AG09309 (cell line): ENCODE measurements at regions not wholly inside any gene's neighbourhood (a gene's known extent, or its start where the extent isn't known, plus 50 kb on each side); places are given as distances from the start of the nearest gene placed in this dataset.

Experiments used
- DNase-seq: peaks from one replicate; pipeline ENCODE4 v3.0.0-alpha.2; 2010; ENCODE audit warnings: low read depth
- H3K4me3 ChIP-seq: 2 replicates; pipeline ENCODE4 v1.5.1; 2011; ENCODE audit warnings: mild to moderate bottlenecking, low read depth, low read length, moderate library complexity; ENCODE audit not compliant: control insufficient read depth
- TF ChIP-seq, protein P1 (sequence below): IDR thresholded peaks from 2 replicates; pipeline ENCODE4 v1.5.1; 2011; ENCODE audit warnings: mild to moderate bottlenecking, low read depth, low read length, inconsistent platforms; ENCODE audit not compliant: insufficient read depth, control insufficient read depth; ENCODE audit errors: missing control alignments

DNA sequence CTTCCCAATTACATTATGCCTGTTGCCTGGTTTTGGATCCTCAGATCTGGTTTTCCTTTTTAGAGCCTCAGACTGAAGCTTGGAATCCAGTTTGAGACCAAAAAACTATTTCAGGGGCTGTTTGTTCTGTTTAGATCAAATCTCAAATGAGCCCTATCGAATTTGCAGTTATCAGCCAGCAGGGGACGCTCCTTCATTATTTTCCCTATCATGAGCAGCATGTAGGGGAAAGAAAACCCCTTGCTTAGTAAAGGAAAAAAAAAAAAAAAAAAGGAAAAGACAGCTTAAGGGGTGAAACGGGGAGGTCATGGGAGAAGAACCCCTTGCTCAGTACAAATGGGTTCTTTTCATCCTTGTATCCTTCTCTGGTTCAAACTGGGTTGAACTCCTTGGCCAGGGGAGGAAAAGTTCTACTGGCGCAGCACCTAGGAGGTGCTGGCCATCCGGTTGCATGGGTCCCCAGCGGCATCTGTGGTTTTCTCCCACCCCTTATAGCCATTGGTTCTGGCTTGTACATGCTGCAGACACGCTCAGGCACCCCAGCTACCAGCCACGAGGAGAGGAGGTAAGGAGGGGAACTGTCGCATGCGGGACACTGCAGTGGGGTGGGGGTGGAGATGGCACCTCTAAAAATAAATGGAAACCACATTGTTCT lies 1375.1 kb upstream of the ALCAM start:
- TF ChIP-seq, protein P1, sequence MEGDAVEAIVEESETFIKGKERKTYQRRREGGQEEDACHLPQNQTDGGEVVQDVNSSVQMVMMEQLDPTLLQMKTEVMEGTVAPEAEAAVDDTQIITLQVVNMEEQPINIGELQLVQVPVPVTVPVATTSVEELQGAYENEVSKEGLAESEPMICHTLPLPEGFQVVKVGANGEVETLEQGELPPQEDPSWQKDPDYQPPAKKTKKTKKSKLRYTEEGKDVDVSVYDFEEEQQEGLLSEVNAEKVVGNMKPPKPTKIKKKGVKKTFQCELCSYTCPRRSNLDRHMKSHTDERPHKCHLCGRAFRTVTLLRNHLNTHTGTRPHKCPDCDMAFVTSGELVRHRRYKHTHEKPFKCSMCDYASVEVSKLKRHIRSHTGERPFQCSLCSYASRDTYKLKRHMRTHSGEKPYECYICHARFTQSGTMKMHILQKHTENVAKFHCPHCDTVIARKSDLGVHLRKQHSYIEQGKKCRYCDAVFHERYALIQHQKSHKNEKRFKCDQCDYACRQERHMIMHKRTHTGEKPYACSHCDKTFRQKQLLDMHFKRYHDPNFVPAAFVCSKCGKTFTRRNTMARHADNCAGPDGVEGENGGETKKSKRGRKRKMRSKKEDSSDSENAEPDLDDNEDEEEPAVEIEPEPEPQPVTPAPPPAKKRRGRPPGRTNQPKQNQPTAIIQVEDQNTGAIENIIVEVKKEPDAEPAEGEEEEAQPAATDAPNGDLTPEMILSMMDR: no peak
- no peak for DNase-seq

DNA sequence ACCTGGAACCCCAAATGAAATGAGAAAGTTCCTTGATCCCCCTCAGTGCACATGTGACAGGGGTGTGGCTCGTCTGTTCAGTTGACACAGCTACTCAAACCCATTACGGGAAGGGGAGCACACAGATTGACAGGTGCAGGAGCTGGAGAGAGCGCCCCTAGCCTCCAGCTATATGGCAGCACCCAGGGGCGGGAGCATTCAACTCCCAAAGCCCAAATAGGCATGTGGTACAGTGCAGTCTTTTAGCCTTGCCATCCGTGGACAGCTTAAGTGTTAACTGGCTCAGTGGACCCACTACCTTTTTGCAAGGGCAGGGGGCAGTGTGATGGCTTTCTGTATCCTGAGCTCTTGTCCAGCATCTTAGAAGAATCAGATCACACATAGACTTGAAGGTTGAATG lies 1374.2 kb upstream of the ALCAM start:
- TF ChIP-seq, protein P1: no peak
- no peak for DNase-seq
- H3K4me3 ChIP-seq: no peak overlapping the region

More for the DNA sequence above, 1375.1 kb upstream of the ALCAM start:
- H3K4me3 ChIP-seq: no peak overlapping the region

DNA sequence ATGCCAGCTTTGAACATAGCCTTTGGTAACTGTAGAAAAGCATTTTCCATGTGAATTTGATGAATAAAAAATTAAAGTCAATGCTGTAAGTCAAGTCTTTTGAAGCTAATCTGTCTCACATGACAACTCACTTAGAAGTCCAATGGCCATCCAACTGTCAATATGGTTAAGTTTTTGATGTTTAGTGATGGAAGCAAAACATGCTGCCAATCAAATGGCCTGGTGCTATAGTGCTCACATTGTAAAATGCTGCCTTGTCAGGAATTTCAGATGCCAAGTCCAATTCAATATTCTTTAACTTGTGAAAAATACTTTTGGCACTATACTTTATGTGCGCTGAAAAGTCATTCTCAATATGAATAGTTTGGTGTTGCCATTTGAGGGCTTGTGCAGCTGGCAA lies 1361.8 kb upstream of the ALCAM start:
- DNase-seq: no peak
- TF ChIP-seq, protein P1: no peak
- no peak overlapping the region for H3K4me3 ChIP-seq

DNA sequence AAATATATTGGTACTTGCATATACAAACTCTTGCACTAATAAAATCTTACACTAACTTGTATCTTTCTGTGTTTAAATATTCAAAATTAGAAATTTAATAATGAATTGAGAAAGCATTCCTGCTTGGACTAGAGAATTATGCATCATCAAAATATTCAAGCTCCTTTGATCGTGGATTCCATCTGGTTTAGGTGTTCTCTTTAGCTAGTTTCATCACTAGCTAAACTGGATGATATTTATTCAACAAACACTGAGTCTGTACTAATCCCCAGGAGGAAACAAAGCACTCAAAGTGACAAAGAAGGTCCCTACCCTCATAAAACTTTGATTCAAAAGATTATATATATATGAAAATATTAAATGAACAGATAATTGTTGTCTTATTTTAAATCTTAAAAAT lies 1360.9 kb upstream of the ALCAM start:
- no peak for DNase-seq

DNA sequence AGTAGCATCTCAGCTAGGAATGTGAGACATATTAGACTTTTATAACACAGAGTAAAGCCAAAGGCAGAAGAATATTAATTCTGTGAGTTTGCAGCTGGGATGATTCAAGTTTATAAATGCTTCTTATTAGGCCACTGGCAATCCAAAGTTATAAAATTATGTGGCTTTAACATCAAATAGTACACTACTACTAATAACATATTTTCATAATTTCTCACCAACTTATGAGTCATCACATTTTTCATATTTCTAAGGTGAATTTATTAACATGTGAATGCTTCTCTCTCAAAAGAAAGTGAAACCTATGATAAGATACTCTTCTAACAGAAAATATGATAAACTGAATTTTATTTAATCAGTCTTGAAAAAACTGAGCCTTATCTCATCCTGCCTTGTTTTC lies 1348.2 kb upstream of the ALCAM start:
- DNase-seq: no peak

More for the DNA sequence above, 1360.9 kb upstream of the ALCAM start:
- no peak overlapping the region for H3K4me3 ChIP-seq
- TF ChIP-seq, protein P1: no peak

DNA sequence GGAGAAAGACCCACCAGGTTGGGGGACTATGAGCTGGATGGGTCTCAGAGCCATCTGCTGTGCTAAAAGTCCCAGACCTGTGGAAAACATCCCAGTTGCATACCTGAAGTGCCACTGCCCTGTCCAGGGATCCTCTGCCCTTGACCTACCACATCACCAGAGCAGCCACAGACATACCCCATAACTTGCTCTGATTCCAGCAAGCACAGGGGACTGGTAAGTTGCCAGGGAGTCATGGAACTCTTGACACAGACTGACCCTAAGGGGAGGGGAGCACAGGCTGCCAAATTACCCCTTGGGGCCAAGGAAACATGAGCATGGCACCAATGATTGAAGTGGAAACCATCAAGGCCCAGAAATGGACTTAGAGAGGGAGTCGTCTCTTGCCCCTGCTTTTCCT lies 1335.1 kb upstream of the ALCAM start:
- DNase-seq: no peak
- TF ChIP-seq, protein P1: no peak
- no peak overlapping the region for H3K4me3 ChIP-seq

More for the DNA sequence above, 1348.2 kb upstream of the ALCAM start:
- TF ChIP-seq, protein P1: no peak
- no peak overlapping the region for H3K4me3 ChIP-seq
